Tibial nerve (tissue), 4 donors: ENCODE measurements at regions not wholly inside any gene's neighbourhood (a gene's known extent, or its start where the extent isn't known, plus 50 kb on each side); places are given as distances from the start of the nearest gene placed in this dataset.

Experiments used
- CTCF ChIP-seq, 5 experiments: fragments of 200-600 bp in 3 of 5; fragments of 450-650 bp in 2 of 5; sonication (generic) in 3 of 5; IDR thresholded peaks; one replicate each; pipeline ENCODE4 v1.5.1; 2016 to 2019; ENCODE audit warnings: antibody characterized with exemption in 5 of 5, mild to moderate bottlenecking in 3 of 5, moderate library complexity in 2 of 5
- EP300 ChIP-seq, 2 donors: sonication (generic); formaldehyde crosslinking; IDR thresholded peaks; one replicate each; pipeline ENCODE4 v1.6.1; 2017; ENCODE audit warnings: antibody characterized with exemption in 2 of 2, mild to moderate bottlenecking in 1 of 2
- POLR2A ChIP-seq, 2 donors: fragments of 450-650 bp; IDR thresholded peaks; one replicate each; pipeline ENCODE4 v1.6.1; 2017; ENCODE audit warnings: antibody characterized with exemption in 2 of 2, mild to moderate bottlenecking in 2 of 2, moderate library complexity in 2 of 2

DNA sequence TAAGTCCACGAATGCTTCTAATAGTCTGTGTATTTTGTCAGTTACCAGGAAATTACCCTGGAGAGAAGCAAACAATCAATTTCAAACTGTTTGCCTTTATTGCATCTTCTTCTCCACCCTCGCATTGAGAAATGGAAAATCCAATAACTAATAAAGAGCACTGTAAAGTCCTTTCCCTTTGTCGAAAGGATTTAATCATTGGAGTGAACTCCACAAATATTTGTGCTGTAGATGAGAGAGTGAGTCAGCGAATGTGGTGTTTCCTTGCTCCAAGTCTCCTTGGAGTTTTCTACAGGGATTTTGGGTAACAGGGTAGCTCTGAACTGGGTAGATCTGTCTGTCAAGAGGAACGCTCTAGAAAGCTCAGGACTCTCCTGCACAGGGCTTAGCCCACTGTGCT, 240.2 kb downstream of the KCNS3 start:
- TF ChIP-seq CTCF (IDR thresholded peaks at IDR 0.05) = no peak
- no peak for TF ChIP-seq EP300 (IDR thresholded peaks at IDR 0.05)
- TF ChIP-seq POLR2A (IDR thresholded peaks at IDR 0.05) = no peak
